Astrocyte (in vitro differentiated cells and primary cell): ENCODE measurements at regions not wholly inside any gene's neighbourhood (a gene's known extent, or its start where the extent isn't known, plus 50 kb on each side); places are given as distances from the start of the nearest gene placed in this dataset.

Experiments
- DNase-seq: peaks from one replicate; pipeline ENCODE4 v3.0.0-alpha.2; 2010; ENCODE audit warnings: low read depth
- FAIRE-seq: peaks from 2 replicates; lab custom pipeline; 2011; peaks lifted over from hg19 to GRCh38; lab: Jason Lieb, UNC
- H2AFZ ChIP-seq: 2 replicates; pipeline ENCODE4 v1.6.0; 2012; ENCODE audit warnings: low read depth, low read length, inconsistent platforms
- H3K27ac ChIP-seq: 2 replicates; pipeline ENCODE4 v1.5.1; 2011; ENCODE audit warnings: low read depth, low read length, inconsistent platforms
- H3K27me3 ChIP-seq: 2 replicates; pipeline ENCODE4 v1.6.0; 2011; ENCODE audit warnings: low read length, inconsistent platforms; ENCODE audit not compliant: insufficient read depth
- H3K36me3 ChIP-seq: 2 replicates; pipeline ENCODE4 v1.5.1; 2011; ENCODE audit warnings: low read length, inconsistent platforms; ENCODE audit not compliant: insufficient read depth
- H3K4me1 ChIP-seq: 2 replicates; pipeline ENCODE4 v1.5.1; 2011; ENCODE audit warnings: low read length, inconsistent platforms; ENCODE audit not compliant: insufficient read depth
- H3K4me2 ChIP-seq: 2 replicates; pipeline ENCODE4 v1.6.0; 2012; ENCODE audit warnings: low read length, inconsistent platforms
- H3K4me3 ChIP-seq: 2 replicates; pipeline ENCODE4 v1.5.1; 2011; ENCODE audit warnings: low read depth, mild to moderate bottlenecking, low read length, inconsistent platforms; ENCODE audit not compliant: insufficient read depth
- H3K79me2 ChIP-seq: 2 replicates; pipeline ENCODE4 v1.6.0; 2012; ENCODE audit warnings: mild to moderate bottlenecking, low read length, inconsistent platforms; ENCODE audit not compliant: insufficient read depth
- H3K9ac ChIP-seq: 2 replicates; pipeline ENCODE4 v1.6.0; 2012; ENCODE audit warnings: mild to moderate bottlenecking, low read length, inconsistent platforms
- H3K9me3 ChIP-seq: 2 replicates; pipeline ENCODE4 v1.5.1; 2012; ENCODE audit warnings: low read depth, mild to moderate bottlenecking, low read length, inconsistent platforms; ENCODE audit not compliant: insufficient read depth
- H4K20me1 ChIP-seq: 2 replicates; pipeline ENCODE4 v1.6.0; 2012; ENCODE audit warnings: low read length, inconsistent platforms; ENCODE audit not compliant: insufficient read depth
- H3K27ac Mint-ChIP-seq: one replicate; pipeline ENCODE4 v1.8.0; 2021; ENCODE audit warnings: mild to moderate bottlenecking, mixed read lengths; ENCODE audit not compliant: unreplicated experiment
- H3K27me3 Mint-ChIP-seq: one replicate; pipeline ENCODE4 v1.8.0; 2021; ENCODE audit warnings: low read depth, mixed read lengths; ENCODE audit not compliant: unreplicated experiment
- H3K36me3 Mint-ChIP-seq: one replicate; pipeline ENCODE4 v1.8.0; 2021; ENCODE audit warnings: low read depth, mixed read lengths; ENCODE audit not compliant: unreplicated experiment
- H3K4me1 Mint-ChIP-seq: one replicate; pipeline ENCODE4 v1.8.0; 2021; ENCODE audit warnings: low read depth, mixed read lengths; ENCODE audit not compliant: unreplicated experiment
- H3K4me3 Mint-ChIP-seq: one replicate; pipeline ENCODE4 v1.8.0; 2021; ENCODE audit warnings: mild to moderate bottlenecking, moderate library complexity, mixed read lengths; ENCODE audit not compliant: unreplicated experiment
- H3K9me3 Mint-ChIP-seq: one replicate; pipeline ENCODE4 v1.8.0; 2021; ENCODE audit warnings: mild to moderate bottlenecking, mixed read lengths; ENCODE audit not compliant: unreplicated experiment
- EZH2 ChIP-seq: IDR thresholded peaks from 2 replicates; pipeline ENCODE4 v1.6.1; 2012; ENCODE audit warnings: mild to moderate bottlenecking, low read length, inconsistent platforms; ENCODE audit not compliant: insufficient read depth
- TF ChIP-seq, protein P1 (sequence below): IDR thresholded peaks from 2 replicates; pipeline ENCODE4 v1.5.1; 2011; ENCODE audit warnings: low read depth, mild to moderate bottlenecking, inconsistent platforms, low read length, moderate library complexity; ENCODE audit not compliant: insufficient read depth

DNA sequence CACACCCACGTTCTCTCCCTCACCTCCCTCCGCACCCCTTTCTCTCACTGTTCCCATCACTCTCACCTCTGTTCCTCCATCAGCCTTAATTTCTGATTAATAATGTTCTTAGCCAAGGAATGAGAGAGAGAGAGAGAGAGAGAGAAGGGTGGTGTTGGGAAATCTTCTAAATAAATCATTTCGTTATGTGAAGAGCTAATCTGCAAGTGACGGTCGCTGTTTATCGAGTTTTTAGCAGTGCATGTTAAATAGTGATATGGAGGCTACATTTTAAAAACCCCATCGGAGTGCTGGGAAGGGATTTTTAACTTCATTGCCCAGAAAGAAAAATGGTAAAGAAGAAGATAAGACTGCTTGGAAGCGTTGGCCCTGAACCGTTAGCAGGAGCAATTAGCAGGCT, 203.3 kb upstream of the LHX5 start:
- no peaks in the 10 kb centered on the region for H3K36me3 Mint-ChIP-seq
- H2AFZ ChIP-seq: no peak overlapping the region
- H3K4me2 ChIP-seq: no peak overlapping the region
- no peak for FAIRE-seq
- H3K36me3 ChIP-seq: no peaks in the 10 kb centered on the region
- no peak for DNase-seq
- H3K4me1 ChIP-seq: no peaks in the 10 kb centered on the region
- H3K9me3 ChIP-seq: no peaks in the 10 kb centered on the region
- peaks cover 13% of the 10 kb centered on the region for H3K27me3 ChIP-seq
- H3K4me3 Mint-ChIP-seq: no peak overlapping the region
- peaks cover 40% of the 10 kb centered on the region for H3K27me3 Mint-ChIP-seq
- no peaks in the 10 kb centered on the region for H3K79me2 ChIP-seq
- TF ChIP-seq, protein P1, sequence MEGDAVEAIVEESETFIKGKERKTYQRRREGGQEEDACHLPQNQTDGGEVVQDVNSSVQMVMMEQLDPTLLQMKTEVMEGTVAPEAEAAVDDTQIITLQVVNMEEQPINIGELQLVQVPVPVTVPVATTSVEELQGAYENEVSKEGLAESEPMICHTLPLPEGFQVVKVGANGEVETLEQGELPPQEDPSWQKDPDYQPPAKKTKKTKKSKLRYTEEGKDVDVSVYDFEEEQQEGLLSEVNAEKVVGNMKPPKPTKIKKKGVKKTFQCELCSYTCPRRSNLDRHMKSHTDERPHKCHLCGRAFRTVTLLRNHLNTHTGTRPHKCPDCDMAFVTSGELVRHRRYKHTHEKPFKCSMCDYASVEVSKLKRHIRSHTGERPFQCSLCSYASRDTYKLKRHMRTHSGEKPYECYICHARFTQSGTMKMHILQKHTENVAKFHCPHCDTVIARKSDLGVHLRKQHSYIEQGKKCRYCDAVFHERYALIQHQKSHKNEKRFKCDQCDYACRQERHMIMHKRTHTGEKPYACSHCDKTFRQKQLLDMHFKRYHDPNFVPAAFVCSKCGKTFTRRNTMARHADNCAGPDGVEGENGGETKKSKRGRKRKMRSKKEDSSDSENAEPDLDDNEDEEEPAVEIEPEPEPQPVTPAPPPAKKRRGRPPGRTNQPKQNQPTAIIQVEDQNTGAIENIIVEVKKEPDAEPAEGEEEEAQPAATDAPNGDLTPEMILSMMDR: no peak
- TF ChIP-seq EZH2: no peak
- no peak overlapping the region for H3K4me3 ChIP-seq
- no peak overlapping the region for H3K9ac ChIP-seq
- peaks cover 5% of the 10 kb centered on the region for H3K4me1 Mint-ChIP-seq
- H4K20me1 ChIP-seq: no peaks in the 10 kb centered on the region
- H3K9me3 Mint-ChIP-seq: no peaks in the 10 kb centered on the region
- H3K27ac Mint-ChIP-seq: no peak overlapping the region
- H3K27ac ChIP-seq: no peak overlapping the region

DNA sequence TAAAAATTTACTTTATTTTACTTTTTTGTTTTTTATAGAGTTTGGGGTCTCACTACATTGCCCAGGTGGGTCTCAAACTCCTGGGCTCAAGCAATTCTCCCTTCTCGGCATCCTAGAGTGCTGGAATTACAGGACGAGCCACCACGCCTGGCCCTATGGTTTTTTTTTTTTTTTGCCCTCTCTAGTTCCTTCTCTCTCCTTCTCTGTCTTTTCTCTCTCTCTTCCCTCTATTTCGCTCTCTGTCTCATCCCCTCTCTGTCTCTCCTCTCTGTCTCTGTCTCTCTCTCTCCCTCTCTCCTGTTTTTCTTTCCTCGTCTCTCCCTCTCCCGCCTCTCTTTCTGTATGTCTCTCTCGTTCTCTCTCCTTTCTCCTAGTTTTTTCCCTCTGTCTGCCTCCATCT, 202.6 kb upstream of the LHX5 start:
- Mint-ChIP-seq H3K27me3 (peaks cover 41% of the 10 kb centered on the region), H3K27ac (no peak overlapping the region), H3K4me3 (no peak overlapping the region), H3K9me3 (no peaks in the 10 kb centered on the region), H3K4me1 (peaks cover 5% of the 10 kb centered on the region), H3K36me3 (no peaks in the 10 kb centered on the region)
- Histone ChIP-seq H3K36me3 (no peaks in the 10 kb centered on the region), H2AFZ (no peak overlapping the region), H3K79me2 (no peaks in the 10 kb centered on the region), H3K4me1 (no peaks in the 10 kb centered on the region), H3K4me3 (no peak overlapping the region), H4K20me1 (no peaks in the 10 kb centered on the region), H3K27ac (no peak overlapping the region), H3K4me2 (no peak overlapping the region), H3K27me3 (peaks cover 18% of the 10 kb centered on the region), H3K9ac (no peak overlapping the region), H3K9me3 (no peaks in the 10 kb centered on the region)
- no peak for TF ChIP-seq EZH2
- TF ChIP-seq, protein P1: no peak
- FAIRE-seq (no peak), DNase-seq (no peak)

GRCh38 chr12:113673458-113674238, 202.0 kb upstream of the LHX5 start:
- Mint-ChIP-seq H3K27ac (no peak overlapping the region), H3K9me3 (no peaks in the 10 kb centered on the region), H3K27me3 (peaks cover 38% of the 10 kb centered on the region), H3K36me3 (no peaks in the 10 kb centered on the region), H3K4me1 (peaks cover 5% of the 10 kb centered on the region), H3K4me3 (no peak overlapping the region)
- Histone ChIP-seq H3K4me2 (no peak overlapping the region), H3K9ac (no peak overlapping the region), H3K79me2 (no peaks in the 10 kb centered on the region), H3K27ac (no peak overlapping the region), H3K9me3 (no peaks in the 10 kb centered on the region), H3K36me3 (no peaks in the 10 kb centered on the region), H4K20me1 (no peaks in the 10 kb centered on the region), H3K4me3 (no peak overlapping the region), H3K27me3 (peaks cover 18% of the 10 kb centered on the region), H3K4me1 (no peaks in the 10 kb centered on the region), H2AFZ (no peak overlapping the region)
- no peak for TF ChIP-seq EZH2
- TF ChIP-seq, protein P1: no peak
- FAIRE-seq: no peak
- no peak for DNase-seq
